HepG2 (cell line): ENCODE measurements at regions not wholly inside any gene's neighbourhood (a gene's known extent, or its start where the extent isn't known, plus 50 kb on each side); places are given as distances from the start of the nearest gene placed in this dataset.

Source experiments
- CREM ChIP-seq, 2 experiments: sonication (generic) in 1 of 2; formaldehyde crosslinking in 1 of 2; IDR thresholded peaks; 2 replicates each; pipeline versions ENCODE4 v1.4.0 to v1.6.1; 2016 to 2020; ENCODE audit warnings: antibody characterized with exemption in 1 of 2, mild to moderate bottlenecking in 1 of 2, missing genetic modification reagents in 1 of 2
- ELF3 ChIP-seq: IDR thresholded peaks from 2 replicates; pipeline ENCODE4 v1.6.1; 2016; ENCODE audit warnings: missing genetic modification reagents, missing compliant biosample characterization
- ETS1 ChIP-seq: sonication (generic); formaldehyde crosslinking; IDR thresholded peaks from 2 replicates; pipeline ENCODE4 v1.4.0; 2020; ENCODE audit warnings: missing genetic modification reagents
- HNF4A ChIP-seq: sonication (generic); formaldehyde crosslinking; IDR thresholded peaks from 2 replicates; pipeline ENCODE4 v1.4.0; 2020; ENCODE audit warnings: missing genetic modification reagents
- JUNB ChIP-seq: sonication (generic); formaldehyde crosslinking; IDR thresholded peaks from 2 replicates; pipeline ENCODE4 v1.8.0; 2022; ENCODE audit warnings: missing genetic modification reagents, mild to moderate bottlenecking, borderline replicate concordance
- KDM5A ChIP-seq: fragments of 200-600 bp; sonication (generic); IDR thresholded peaks from 2 replicates; pipeline ENCODE4 v1.7.0; 2018; ENCODE audit warnings: antibody characterized with exemption, mild to moderate bottlenecking, low read length, borderline replicate concordance
- MNT ChIP-seq: fragments of 450-650 bp; IDR thresholded peaks from 2 replicates; pipeline ENCODE4 v1.6.1; 2016
- MTA1 ChIP-seq: sonication (generic); formaldehyde crosslinking; IDR thresholded peaks from 2 replicates; pipeline ENCODE4 v1.4.0; 2020; ENCODE audit warnings: missing genetic modification reagents, mild to moderate bottlenecking, borderline replicate concordance
- PAX8 ChIP-seq: sonication (generic); formaldehyde crosslinking; IDR thresholded peaks from 2 replicates; pipeline ENCODE4 v1.8.0; 2022; ENCODE audit warnings: mild to moderate bottlenecking, missing genetic modification reagents, borderline replicate concordance
- PRMT3 ChIP-seq: sonication (generic); formaldehyde crosslinking; IDR thresholded peaks from 2 replicates; pipeline ENCODE4 v1.8.1; 2022; ENCODE audit warnings: low read depth, mild to moderate bottlenecking, moderate library complexity, missing genetic modification reagents, borderline replicate concordance
- RORA ChIP-seq: sonication (generic); formaldehyde crosslinking; IDR thresholded peaks from 2 replicates; pipeline ENCODE4 v1.5.0; 2020; ENCODE audit warnings: mild to moderate bottlenecking, missing genetic modification reagents, moderate library complexity
- RXRB ChIP-seq: IDR thresholded peaks from 2 replicates; pipeline ENCODE4 v1.6.1; 2016; ENCODE audit warnings: borderline replicate concordance, missing genetic modification reagents, missing compliant biosample characterization
- SMAD1 ChIP-seq: sonication (generic); formaldehyde crosslinking; IDR thresholded peaks from 2 replicates; pipeline ENCODE4 v1.4.0; 2020; ENCODE audit warnings: missing genetic modification reagents, low read depth, mild to moderate bottlenecking, borderline replicate concordance
- SP2 ChIP-seq: sonication (generic); formaldehyde crosslinking; IDR thresholded peaks from 2 replicates; pipeline ENCODE4 v1.5.1; 2020; ENCODE audit warnings: mild to moderate bottlenecking, missing genetic modification reagents
- TARDBP ChIP-seq: sonication (generic); formaldehyde crosslinking; IDR thresholded peaks from 2 replicates; pipeline ENCODE4 v1.8.0; 2022; ENCODE audit warnings: mild to moderate bottlenecking, missing genetic modification reagents
- TBL1XR1 ChIP-seq: fragments of 150-350 bp; IDR thresholded peaks from 2 replicates; pipeline ENCODE4 v1.6.1; 2014; ENCODE audit warnings: borderline replicate concordance, low read length; ENCODE audit not compliant: partially characterized antibody
- TCF7 ChIP-seq: sonication (generic); IDR thresholded peaks from 2 replicates; pipeline ENCODE4 v1.6.1; 2016; ENCODE audit warnings: antibody characterized with exemption, low read depth
- TEAD2 ChIP-seq: sonication (generic); formaldehyde crosslinking; IDR thresholded peaks from 2 replicates; pipeline ENCODE4 v1.9.0; 2021; ENCODE audit warnings: missing genetic modification reagents
- THAP8 ChIP-seq: sonication (generic); formaldehyde crosslinking; IDR thresholded peaks from 2 replicates; pipeline ENCODE4 v1.5.1; 2020; ENCODE audit warnings: missing genetic modification reagents, mild to moderate bottlenecking, borderline replicate concordance
- U2AF1 ChIP-seq: fragments of 200-400 bp; formaldehyde crosslinking; optimal IDR thresholded peaks from 2 replicates; pipeline ENCODE3; 2017; ENCODE audit warnings: mild to moderate bottlenecking, low read depth, low read length
- ZMYM3 ChIP-seq: sonication (generic); formaldehyde crosslinking; IDR thresholded peaks from 2 replicates; pipeline ENCODE4 v1.5.1; 2020; ENCODE audit warnings: mild to moderate bottlenecking, missing genetic modification reagents
- ZNF18 ChIP-seq: sonication (generic); formaldehyde crosslinking; IDR thresholded peaks from 2 replicates; pipeline ENCODE4 v1.8.0; 2022; ENCODE audit warnings: mild to moderate bottlenecking, missing genetic modification reagents; ENCODE audit not compliant: insufficient replicate concordance
- ZNF343 ChIP-seq: sonication (generic); formaldehyde crosslinking; IDR thresholded peaks from 2 replicates; pipeline ENCODE4 v1.4.0; 2020; ENCODE audit warnings: mild to moderate bottlenecking, missing genetic modification reagents
- ZNF350 ChIP-seq: sonication (generic); formaldehyde crosslinking; IDR thresholded peaks from 2 replicates; pipeline ENCODE4 v1.4.0; 2020; ENCODE audit warnings: mild to moderate bottlenecking, low read depth, missing genetic modification reagents, borderline replicate concordance
- ZNF670 ChIP-seq: sonication (generic); formaldehyde crosslinking; IDR thresholded peaks from 2 replicates; pipeline ENCODE4 v1.8.0; 2022; ENCODE audit warnings: mild to moderate bottlenecking, missing genetic modification reagents, borderline replicate concordance
- ZNF772 ChIP-seq: sonication (generic); formaldehyde crosslinking; IDR thresholded peaks from 2 replicates; pipeline ENCODE4 v1.5.0; 2020; ENCODE audit warnings: mild to moderate bottlenecking, missing genetic modification reagents

GRCh38 chr10:88080213-88080612 lies 216.8 kb downstream of the PTEN start (continued):
- TF ChIP-seq ZNF670 (no peak), ZNF772 (no peak), JUNB (CRISPR knock-in tag) (no peak), SMAD1 (CRISPR knock-in tag) (no peak), ZNF18 (CRISPR knock-in tag) (no peak), U2AF1 (no peak), HNF4A (peak; percentile 38; the same call in 1 of the 2 replicates), ETS1 (no peak), SP2 (CRISPR knock-in tag) (no peak), THAP8 (CRISPR knock-in tag) (no peak), MNT (no peak), ZMYM3 (CRISPR knock-in tag) (no peak), RORA (CRISPR knock-in tag) (no peak), TARDBP (peak; percentile 46; the same call in 1 of the 2 replicates), ZNF343 (CRISPR knock-in tag) (no peak), ZNF350 (CRISPR knock-in tag) (no peak), CREM (IDR thresholded peaks at IDR 0.05) (peak; percentile 13; the same call in 1 of the 2 replicates), CREM (CRISPR knock-in tag; IDR thresholded peaks at IDR 0.05) (no peak), KDM5A (no peak), MTA1 (no peak), PAX8 (no peak), TCF7 (peak; percentile 37; the same call in 1 of the 2 replicates), ELF3 (CRISPR knock-in tag) (0 out of 2 replicates have a peak, but pooled peaks have one; percentile 38), TEAD2 (CRISPR knock-in tag) (no peak), TBL1XR1 (no peak), RXRB (CRISPR knock-in tag) (peak; percentile 34; the same call in 1 of the 2 replicates), PRMT3 (CRISPR knock-in tag) (no peak)
